ENCODE measurements at regions not wholly inside any gene's neighbourhood (a gene's known extent, or its start where the extent isn't known, plus 50 kb on each side); places are given as distances from the start of the nearest gene placed in this dataset.
"Not testable (repeated sequence)": the region's sequence is repeated elsewhere in the genome, so short reads cannot be mapped to it uniquely, and the experiment has no call there.

- Mint-ChIP-seq H3K27ac (no peak overlapping the region), H3K4me1 (ENCODE audit: low read depth) (no peaks in the 10 kb centered on the region), H3K9me3 (no peaks in the 10 kb centered on the region), H3K27me3 (ENCODE audit: low read depth) (no peaks in the 10 kb centered on the region), H3K36me3 (ENCODE audit: low read depth) (no peaks in the 10 kb centered on the region), H3K4me3 (no peak overlapping the region)
- CTCF ChIA-PET, result no interaction called here
- DNase-seq, result no peak
- intact Hi-C loops (cut with micrococcal nuclease), result no loop called here
Measured at GRCh38 chr11:79510960-79511359, 70.1 kb upstream of the TENM4 start.

GRCh38 chr11:79508461-79508860 is 67.6 kb upstream of the TENM4 start:
- no peaks in the 10 kb centered on the region for H3K27me3 Mint-ChIP-seq (ENCODE audit: low read depth)
- no peak for DNase-seq
- CTCF ChIA-PET, result no interaction called here
- H3K27ac Mint-ChIP-seq, result no peak overlapping the region
- H3K36me3 Mint-ChIP-seq (ENCODE audit: low read depth), result no peaks in the 10 kb centered on the region
- no peak overlapping the region for H3K4me3 Mint-ChIP-seq
- peaks cover 2% of the 10 kb centered on the region for H3K9me3 Mint-ChIP-seq
- intact Hi-C loops (cut with micrococcal nuclease), result no loop called here
- no peaks in the 10 kb centered on the region for H3K4me1 Mint-ChIP-seq (ENCODE audit: low read depth)

GRCh38 chr11:79507706-79508105 is 66.9 kb upstream of the TENM4 start:
- peaks cover 2% of the 10 kb centered on the region for H3K9me3 Mint-ChIP-seq
- H3K4me1 Mint-ChIP-seq (ENCODE audit: low read depth), result no peaks in the 10 kb centered on the region
- DNase-seq, result no peak
- no peak overlapping the region for H3K27ac Mint-ChIP-seq
- CTCF ChIA-PET, result no interaction called here
- H3K27me3 Mint-ChIP-seq (ENCODE audit: low read depth), result no peaks in the 10 kb centered on the region
- intact Hi-C loops (cut with micrococcal nuclease), result no loop called here
- no peak overlapping the region for H3K4me3 Mint-ChIP-seq
- H3K36me3 Mint-ChIP-seq (ENCODE audit: low read depth), result no peaks in the 10 kb centered on the region

GRCh38 chr11:79506734-79507344 is 66.0 kb upstream of the TENM4 start:
- no peak for DNase-seq
- no peak overlapping the region for H3K27ac Mint-ChIP-seq
- H3K4me1 Mint-ChIP-seq (ENCODE audit: low read depth), result no peaks in the 10 kb centered on the region
- no peak overlapping the region for H3K4me3 Mint-ChIP-seq
- CTCF ChIA-PET, result no interaction called here
- peaks cover 2% of the 10 kb centered on the region for H3K9me3 Mint-ChIP-seq
- intact Hi-C loops (cut with micrococcal nuclease), result no loop called here
- no peaks in the 10 kb centered on the region for H3K36me3 Mint-ChIP-seq (ENCODE audit: low read depth)
- no peaks in the 10 kb centered on the region for H3K27me3 Mint-ChIP-seq (ENCODE audit: low read depth)

GRCh38 chr11:79506124-79506523 is 65.3 kb upstream of the TENM4 start:
- no peak overlapping the region for H3K4me3 Mint-ChIP-seq
- CTCF ChIA-PET, result no interaction called here
- no peaks in the 10 kb centered on the region for H3K36me3 Mint-ChIP-seq (ENCODE audit: low read depth)
- peaks cover 2% of the 10 kb centered on the region for H3K9me3 Mint-ChIP-seq
- H3K27me3 Mint-ChIP-seq (ENCODE audit: low read depth), result no peaks in the 10 kb centered on the region
- intact Hi-C loops (cut with micrococcal nuclease), result no loop called here
- no peaks in the 10 kb centered on the region for H3K4me1 Mint-ChIP-seq (ENCODE audit: low read depth)
- no peak for DNase-seq
- no peak overlapping the region for H3K27ac Mint-ChIP-seq

- H3K9me3 Mint-ChIP-seq, result peaks cover 2% of the 10 kb centered on the region
- intact Hi-C loops (cut with micrococcal nuclease), result no loop called here
- no peak for DNase-seq
- no peaks in the 10 kb centered on the region for H3K4me1 Mint-ChIP-seq (ENCODE audit: low read depth)
- no peak overlapping the region for H3K4me3 Mint-ChIP-seq
- no peaks in the 10 kb centered on the region for H3K36me3 Mint-ChIP-seq (ENCODE audit: low read depth)
- H3K27ac Mint-ChIP-seq, result no peak overlapping the region
- CTCF ChIA-PET, result interaction anchor here (0.7 kb wide), 2 partner anchors 128 to 1824 kb away, joined by 3 read pairs; no protein-coding TSS in a partner anchor
- no peaks in the 10 kb centered on the region for H3K27me3 Mint-ChIP-seq (ENCODE audit: low read depth)
Measured at GRCh38 chr11:79503028-79503427, 62.2 kb upstream of the TENM4 start.

GRCh38 chr11:79501707-79502106 is 60.9 kb upstream of the TENM4 start:
- H3K9me3 Mint-ChIP-seq, result peaks cover 2% of the 10 kb centered on the region
- H3K4me3 Mint-ChIP-seq, result no peak overlapping the region
- no peaks in the 10 kb centered on the region for H3K36me3 Mint-ChIP-seq (ENCODE audit: low read depth)
- H3K27me3 Mint-ChIP-seq (ENCODE audit: low read depth), result no peaks in the 10 kb centered on the region
- DNase-seq, result no peak
- intact Hi-C loops (cut with micrococcal nuclease), result no loop called here
- no peak overlapping the region for H3K27ac Mint-ChIP-seq
- no peaks in the 10 kb centered on the region for H3K4me1 Mint-ChIP-seq (ENCODE audit: low read depth)
- CTCF ChIA-PET, result no interaction called here

- H3K36me3 Mint-ChIP-seq (ENCODE audit: low read depth); DNase-seq; H3K4me1 Mint-ChIP-seq (ENCODE audit: low read depth); intact Hi-C loops (cut with micrococcal nuclease); H3K4me3 Mint-ChIP-seq; H3K9me3 Mint-ChIP-seq; H3K27ac Mint-ChIP-seq; CTCF ChIA-PET; H3K27me3 Mint-ChIP-seq (ENCODE audit: low read depth): not testable (repeated sequence)
Measured at GRCh38 chr11:79499929-79500328, 59.1 kb upstream of the TENM4 start.

- no peak for DNase-seq
- intact Hi-C loops (cut with micrococcal nuclease), result no loop called here
- CTCF ChIA-PET, result no interaction called here
- Mint-ChIP-seq H3K27me3 (ENCODE audit: low read depth) (peaks cover 11% of the 10 kb centered on the region), H3K27ac (no peak overlapping the region), H3K36me3 (ENCODE audit: low read depth) (no peaks in the 10 kb centered on the region), H3K9me3 (no peaks in the 10 kb centered on the region), H3K4me1 (ENCODE audit: low read depth) (no peaks in the 10 kb centered on the region), H3K4me3 (no peak overlapping the region)
Measured at GRCh38 chr11:79498667-79499066, 57.8 kb upstream of the TENM4 start.

GRCh38 chr11:79493555-79494171 is 52.8 kb upstream of the TENM4 start:
- peak; percentile 53 for DNase-seq
- Mint-ChIP-seq H3K27me3 (ENCODE audit: low read depth) (peaks cover 18% of the 10 kb centered on the region), H3K27ac (no peak overlapping the region), H3K9me3 (no peaks in the 10 kb centered on the region), H3K36me3 (ENCODE audit: low read depth) (no peaks in the 10 kb centered on the region), H3K4me3 (no peak overlapping the region), H3K4me1 (ENCODE audit: low read depth) (peaks cover 2% of the 10 kb centered on the region)
- intact Hi-C loops (cut with micrococcal nuclease), result loop anchor here (1.0 kb wide), 1 partner anchor 848 kb away; no protein-coding TSS in a partner anchor
- CTCF ChIA-PET, result interaction anchor here (2.0 kb wide), 1 partner anchor 20 kb away, joined by 4 read pairs; no protein-coding TSS in a partner anchor

- Mint-ChIP-seq H3K4me1 (ENCODE audit: low read depth) (peaks cover 2% of the 10 kb centered on the region), H3K27ac (no peak overlapping the region), H3K9me3 (no peaks in the 10 kb centered on the region), H3K27me3 (ENCODE audit: low read depth) (peaks cover 20% of the 10 kb centered on the region), H3K4me3 (no peak overlapping the region), H3K36me3 (ENCODE audit: low read depth) (no peaks in the 10 kb centered on the region)
- intact Hi-C loops (cut with micrococcal nuclease), result no loop called here
- CTCF ChIA-PET, result no interaction called here
- no peak for DNase-seq
Measured at GRCh38 chr11:79492008-79492407, 51.2 kb upstream of the TENM4 start.
